Choroid plexus epithelial cell (primary cell): ENCODE measurements at regions not wholly inside any gene's neighbourhood (a gene's known extent, or its start where the extent isn't known, plus 50 kb on each side); places are given as distances from the start of the nearest gene placed in this dataset.

Experiments used
- DNase-seq: peaks from one replicate; pipeline ENCODE4 v3.0.0-alpha.2; 2010; ENCODE audit warnings: low read depth
- H3K4me3 ChIP-seq: 2 replicates; pipeline ENCODE4 v1.5.1; 2011; ENCODE audit warnings: low read depth, mild to moderate bottlenecking, control low read depth, low read length, moderate library complexity
- TF ChIP-seq, protein P1 (sequence below): conservative IDR thresholded peaks from 2 replicates; pipeline ENCODE4 v1.5.1; 2011; ENCODE audit warnings: low read depth, mild to moderate bottlenecking, control low read depth, inconsistent platforms, low read length, moderate library complexity

DNA sequence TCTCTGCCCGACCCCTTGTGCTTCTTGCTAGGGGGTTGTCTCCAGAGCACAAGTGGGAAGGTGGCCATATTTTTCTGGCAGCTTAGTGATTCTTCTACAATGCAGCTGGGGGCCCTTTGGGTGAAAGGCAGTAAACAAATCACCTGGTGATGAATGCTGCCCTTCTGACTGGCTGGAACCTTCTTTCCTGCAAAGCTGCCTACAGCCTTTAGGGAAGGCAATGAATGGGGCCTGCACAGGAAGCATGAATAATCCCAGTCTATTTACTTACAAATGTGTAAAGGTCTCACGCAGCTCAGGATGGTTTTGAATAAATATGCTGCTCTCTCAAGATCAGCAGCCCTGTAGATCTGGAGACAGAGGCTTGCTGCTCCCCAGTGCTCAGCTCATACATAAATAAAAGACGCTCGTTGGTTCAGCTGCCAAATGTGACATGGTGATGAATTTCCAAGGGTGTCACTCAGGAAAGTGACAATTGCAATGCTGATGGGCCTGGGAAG, 289.2 kb downstream of the TDRD15 start:
- DNase-seq: no peak

DNA sequence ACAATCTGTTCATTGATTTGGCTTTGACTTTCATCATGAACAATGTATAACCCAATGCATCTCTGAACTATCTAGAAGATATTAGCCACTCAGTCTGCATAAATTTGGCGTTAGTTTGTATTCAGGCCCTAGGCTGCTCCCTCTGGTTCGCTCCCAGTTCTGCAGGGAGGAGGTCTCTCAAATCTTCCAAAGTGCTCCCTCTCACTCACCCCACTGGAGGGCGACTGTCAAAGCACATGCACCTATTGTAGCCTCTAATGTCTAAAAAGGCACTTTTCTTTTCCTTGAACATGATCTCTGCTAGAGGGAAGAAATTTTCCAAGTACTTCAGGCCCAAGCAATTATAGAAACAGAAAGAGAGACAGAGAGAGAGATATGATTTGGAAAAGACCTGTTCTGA, 291.5 kb downstream of the TDRD15 start:
- H3K4me3 ChIP-seq: no peak overlapping the region
- TF ChIP-seq, protein P1, sequence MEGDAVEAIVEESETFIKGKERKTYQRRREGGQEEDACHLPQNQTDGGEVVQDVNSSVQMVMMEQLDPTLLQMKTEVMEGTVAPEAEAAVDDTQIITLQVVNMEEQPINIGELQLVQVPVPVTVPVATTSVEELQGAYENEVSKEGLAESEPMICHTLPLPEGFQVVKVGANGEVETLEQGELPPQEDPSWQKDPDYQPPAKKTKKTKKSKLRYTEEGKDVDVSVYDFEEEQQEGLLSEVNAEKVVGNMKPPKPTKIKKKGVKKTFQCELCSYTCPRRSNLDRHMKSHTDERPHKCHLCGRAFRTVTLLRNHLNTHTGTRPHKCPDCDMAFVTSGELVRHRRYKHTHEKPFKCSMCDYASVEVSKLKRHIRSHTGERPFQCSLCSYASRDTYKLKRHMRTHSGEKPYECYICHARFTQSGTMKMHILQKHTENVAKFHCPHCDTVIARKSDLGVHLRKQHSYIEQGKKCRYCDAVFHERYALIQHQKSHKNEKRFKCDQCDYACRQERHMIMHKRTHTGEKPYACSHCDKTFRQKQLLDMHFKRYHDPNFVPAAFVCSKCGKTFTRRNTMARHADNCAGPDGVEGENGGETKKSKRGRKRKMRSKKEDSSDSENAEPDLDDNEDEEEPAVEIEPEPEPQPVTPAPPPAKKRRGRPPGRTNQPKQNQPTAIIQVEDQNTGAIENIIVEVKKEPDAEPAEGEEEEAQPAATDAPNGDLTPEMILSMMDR: peak; percentile 48
- DNase-seq: peak; percentile 29

More for the DNA sequence above, 289.2 kb downstream of the TDRD15 start:
- TF ChIP-seq, protein P1: no peak
- no peak overlapping the region for H3K4me3 ChIP-seq

DNA sequence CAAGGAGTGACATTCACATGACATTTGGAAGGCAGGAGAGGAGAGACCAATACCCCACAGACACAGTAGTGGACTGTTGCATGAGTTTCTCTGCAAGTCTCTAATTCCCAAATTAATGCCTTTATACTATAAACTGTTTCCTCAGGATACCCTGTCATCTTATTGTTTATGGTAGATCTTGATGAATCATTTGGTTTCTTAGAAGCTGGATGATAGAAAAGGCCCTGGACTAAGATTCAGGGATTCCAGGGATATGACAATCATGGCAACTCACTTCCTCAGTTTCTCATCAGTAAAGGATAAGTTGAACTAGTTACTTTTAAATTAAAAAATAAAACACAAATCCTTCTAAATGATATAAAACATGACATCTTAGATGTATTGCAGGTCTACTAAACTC, 292.5 kb downstream of the TDRD15 start:
- TF ChIP-seq, protein P1: no peak
- no peak overlapping the region for H3K4me3 ChIP-seq
- DNase-seq: no peak

DNA sequence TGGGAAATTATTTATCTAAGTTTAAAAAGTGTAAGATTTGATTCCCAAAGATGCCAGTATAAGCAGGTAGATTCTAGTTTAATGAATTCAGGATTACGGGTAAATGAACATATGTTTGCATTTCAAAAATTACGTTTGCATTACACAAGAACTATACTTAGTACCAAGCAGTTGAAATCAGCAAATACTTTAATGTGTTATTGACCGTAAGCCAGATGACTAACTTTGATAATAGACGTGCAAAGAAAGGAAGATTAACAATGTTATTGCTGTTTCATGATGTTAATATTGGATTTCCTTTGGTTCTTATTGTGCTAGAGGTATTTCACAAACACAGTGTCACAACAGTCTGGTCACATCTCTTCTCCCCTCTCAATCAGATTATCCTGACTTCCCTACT, 294.7 kb downstream of the TDRD15 start:
- TF ChIP-seq, protein P1: no peak
- DNase-seq: no peak
- no peak overlapping the region for H3K4me3 ChIP-seq

DNA sequence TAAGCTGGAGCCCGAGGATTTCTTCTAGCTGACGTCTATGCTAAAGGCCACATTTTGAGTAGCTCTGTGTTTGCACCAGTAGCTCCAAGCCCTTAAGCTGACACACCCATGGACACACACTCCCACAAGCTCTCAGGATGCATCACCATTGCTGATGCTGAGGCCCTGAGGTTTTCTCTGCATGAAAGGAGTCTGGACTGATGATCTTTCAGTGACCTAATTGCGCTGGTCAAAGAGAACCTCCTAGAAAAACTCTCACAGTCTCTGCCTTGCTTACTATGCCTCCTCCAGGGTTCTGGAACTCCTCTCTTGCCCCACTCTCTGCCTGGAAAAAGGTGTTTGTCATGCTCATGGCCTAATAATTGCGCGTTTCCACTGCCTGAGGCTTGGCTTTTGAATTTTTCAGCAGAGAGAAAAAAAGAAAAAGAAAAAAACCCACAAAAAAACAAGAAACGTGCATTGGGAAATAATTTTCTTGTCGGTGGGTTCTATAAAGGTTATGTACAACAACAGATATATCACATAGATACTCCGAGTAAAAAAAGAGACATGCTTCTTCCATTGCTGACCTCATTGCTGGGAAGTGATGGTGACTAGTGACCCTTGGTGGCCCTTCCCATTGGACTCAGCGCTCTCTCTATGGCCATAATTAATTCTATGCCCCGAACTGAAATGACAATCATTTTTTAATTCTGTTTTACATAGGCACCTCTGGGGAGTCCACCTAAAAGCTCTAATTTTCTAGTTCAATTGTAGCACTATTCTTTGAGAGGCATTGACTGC, 297.0 kb downstream of the TDRD15 start:
- TF ChIP-seq, protein P1: no peak

DNA sequence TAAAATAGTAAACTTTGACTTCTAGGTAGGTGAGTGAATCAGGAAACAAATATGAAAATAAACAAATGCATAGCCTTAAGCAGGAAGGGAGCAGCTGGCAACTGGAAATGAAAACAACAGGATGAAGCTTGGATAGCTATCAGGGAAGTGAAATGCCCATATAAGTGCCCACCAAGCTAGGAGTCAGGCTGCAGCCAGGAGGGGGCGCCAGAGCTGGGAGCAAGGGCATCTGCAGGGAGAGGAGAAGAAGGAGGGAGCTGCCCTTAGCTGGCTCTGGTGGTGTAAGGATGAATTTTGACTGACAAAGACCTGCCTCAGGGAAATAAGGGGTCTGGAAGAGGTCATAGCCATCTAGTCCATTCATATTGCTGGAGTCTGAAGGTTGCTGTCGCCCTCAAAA, 298.3 kb downstream of the TDRD15 start:
- DNase-seq: peak; percentile 60
- H3K4me3 ChIP-seq: no peak overlapping the region
- TF ChIP-seq, protein P1: peak; percentile 77

More for the DNA sequence above, 297.0 kb downstream of the TDRD15 start:
- H3K4me3 ChIP-seq: no peak overlapping the region
- no peak for DNase-seq
